ENCODE measurements at regions not wholly inside any gene's neighbourhood (a gene's known extent, or its start where the extent isn't known, plus 50 kb on each side); places are given as distances from the start of the nearest gene placed in this dataset.

GRCh38 chrX:144627947-144628346 is 619.4 kb upstream of the SPANXN1 start:
- TF ChIP-seq CTCF (conservative IDR thresholded peaks at IDR 0.05) (no peak), ZFX (IDR thresholded peaks at IDR 0.05) (no peak)

Measured in C4-2B (cell line).